NCI-H345 (cell line): ENCODE measurements at regions not wholly inside any gene's neighbourhood (a gene's known extent, or its start where the extent isn't known, plus 50 kb on each side); places are given as distances from the start of the nearest gene placed in this dataset.

Experiments
- DNase-seq: peaks from one replicate; lab custom pipeline; 2025; lab: John Stamatoyannopoulos, UW

DNA sequence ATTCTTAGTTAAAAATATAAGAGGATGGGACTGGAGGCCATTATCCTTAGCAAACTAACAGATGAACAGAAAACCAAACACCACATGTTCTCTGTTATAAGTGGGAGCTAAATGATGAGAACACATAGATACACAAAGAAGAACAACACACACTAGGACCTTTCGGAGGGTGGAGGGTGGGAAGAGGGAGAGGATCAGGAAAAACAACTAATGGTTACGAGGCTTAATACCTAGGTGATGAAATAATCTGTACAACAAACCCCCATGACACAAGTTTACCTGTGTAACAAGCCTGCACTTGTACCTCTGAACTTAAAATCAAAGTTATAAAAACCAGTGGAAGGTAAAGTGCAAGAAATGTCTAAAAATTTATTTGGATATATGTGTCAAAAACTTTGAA is 1047.4 kb upstream of the C9orf72 start:
- no peak for DNase-seq

DNA sequence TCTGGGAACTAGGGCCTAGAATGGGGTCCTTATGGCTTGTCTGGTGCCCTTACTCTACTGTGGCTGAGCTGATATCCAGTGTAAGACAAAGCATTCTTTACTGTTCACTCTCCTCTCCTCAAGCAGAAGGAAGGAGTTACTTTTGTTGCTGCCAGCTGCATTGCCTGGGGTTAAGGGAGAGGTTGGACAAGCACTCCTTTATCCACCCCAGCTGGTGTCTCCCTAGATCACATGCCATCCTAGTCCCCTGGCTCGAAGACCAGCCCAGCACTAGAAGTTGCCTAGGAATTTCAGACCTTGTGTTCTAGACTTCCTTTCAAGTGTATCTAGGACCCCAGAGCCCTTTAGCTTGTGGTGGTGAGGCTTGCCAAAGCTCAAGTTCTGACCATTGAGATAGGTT is 1051.5 kb upstream of the C9orf72 start:
- no peak for DNase-seq

DNA sequence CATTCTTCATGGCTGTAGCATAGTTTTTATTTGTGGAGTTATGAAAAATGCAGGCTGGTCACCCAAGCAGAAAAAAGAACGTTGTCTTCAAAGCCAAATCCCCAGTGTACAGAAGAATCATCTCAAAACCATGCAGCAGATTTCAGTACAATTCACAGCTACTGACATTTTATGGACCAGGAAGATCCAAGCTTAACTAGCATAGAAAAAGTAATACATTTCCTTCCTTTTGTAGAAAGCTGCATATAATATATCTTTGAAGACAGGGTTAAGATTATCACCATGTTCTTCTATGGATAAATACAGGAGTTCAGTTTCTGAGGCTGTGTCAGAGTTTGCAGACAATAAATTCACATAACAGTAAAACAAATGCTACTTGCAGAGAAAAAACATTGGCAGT is 1054.8 kb upstream of the C9orf72 start:
- no peak for DNase-seq

DNA sequence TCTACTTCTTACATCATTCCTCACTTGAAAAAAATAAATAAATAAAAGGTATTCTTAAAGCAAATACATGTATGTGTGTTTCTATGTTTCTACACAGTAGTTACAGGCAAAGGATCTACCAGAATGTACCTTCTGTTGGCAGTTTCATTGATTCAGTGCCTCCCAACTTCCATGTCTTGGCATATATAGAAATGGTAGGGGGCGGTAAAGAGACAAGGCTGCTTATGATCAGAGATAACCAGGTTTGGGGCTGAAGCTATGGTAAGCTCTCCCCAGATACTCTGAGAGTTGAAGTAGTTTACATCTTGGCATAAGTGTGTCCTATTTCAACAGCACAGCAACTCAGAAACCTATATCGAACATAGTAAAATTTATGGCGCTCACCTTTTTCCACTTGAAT is 1075.4 kb upstream of the C9orf72 start:
- no peak for DNase-seq

DNA sequence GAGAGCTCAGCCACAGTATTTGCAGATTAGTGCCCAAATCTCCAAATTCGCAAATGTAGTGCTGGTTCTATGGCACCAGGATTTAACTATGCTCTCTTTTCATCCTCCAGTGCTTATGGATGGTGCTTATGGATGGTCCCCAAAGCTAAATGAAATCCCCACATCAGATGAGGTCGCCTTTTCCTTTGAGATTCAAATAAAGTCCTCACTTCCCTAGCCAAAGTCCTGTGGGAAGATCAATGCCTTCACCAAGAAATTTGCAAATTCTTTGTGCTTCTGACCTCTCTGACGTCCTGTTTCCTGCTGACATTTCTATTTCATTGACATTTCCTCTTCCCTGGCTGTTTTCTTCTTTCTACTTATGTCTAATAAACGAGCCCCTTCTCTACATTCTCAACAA is 1077.0 kb upstream of the C9orf72 start:
- DNase-seq: no peak

DNA sequence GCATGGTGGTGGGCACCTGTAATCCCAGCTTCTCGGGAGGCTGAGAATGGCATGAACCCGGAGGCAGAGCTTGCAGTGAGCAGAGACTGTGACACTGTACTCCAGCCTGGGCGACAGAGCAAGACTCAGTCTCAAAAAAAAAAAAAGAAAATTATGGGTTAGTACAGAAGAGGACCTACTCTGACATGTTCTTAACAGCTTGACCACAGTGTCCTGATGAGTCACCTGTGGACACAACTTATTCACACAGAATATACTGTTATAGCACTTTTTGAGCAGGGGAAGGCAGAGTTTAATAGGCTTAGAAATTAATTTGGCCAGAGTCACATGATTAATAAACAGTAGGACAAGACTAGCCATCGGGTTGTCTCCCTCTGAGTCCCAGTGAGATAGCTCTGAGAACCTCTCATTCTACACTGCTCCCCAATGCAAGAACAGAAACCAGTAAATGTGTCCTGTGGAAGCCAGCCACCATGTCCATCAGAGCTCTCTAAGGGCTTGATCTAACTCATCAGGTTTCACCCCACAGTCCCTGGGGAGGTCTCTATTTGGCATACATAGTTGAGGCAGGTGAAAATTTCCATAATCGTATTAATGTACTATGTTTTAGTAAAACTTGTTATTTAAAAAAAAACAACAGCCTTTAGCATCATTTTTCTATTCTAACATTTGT is 1077.9 kb upstream of the C9orf72 start:
- no peak for DNase-seq

DNA sequence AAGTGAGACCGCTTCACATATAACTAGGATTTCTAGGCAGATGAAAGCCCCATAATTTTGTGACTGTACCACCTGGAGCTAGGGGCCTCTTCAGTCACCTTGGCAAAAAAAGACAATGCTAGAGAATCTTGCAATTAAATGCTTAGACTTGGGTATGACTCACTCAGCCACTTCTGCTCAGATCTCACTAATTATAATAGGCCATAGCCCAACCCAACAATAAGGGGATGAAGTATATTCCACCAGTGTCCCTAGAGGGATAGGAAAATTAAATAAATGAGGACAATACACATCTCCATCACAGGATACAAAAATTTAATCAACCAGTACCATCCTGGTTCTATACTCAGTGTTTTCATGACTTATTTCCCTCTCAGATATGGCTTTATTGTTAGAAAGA is 1079.9 kb upstream of the C9orf72 start:
- no peak for DNase-seq

DNA sequence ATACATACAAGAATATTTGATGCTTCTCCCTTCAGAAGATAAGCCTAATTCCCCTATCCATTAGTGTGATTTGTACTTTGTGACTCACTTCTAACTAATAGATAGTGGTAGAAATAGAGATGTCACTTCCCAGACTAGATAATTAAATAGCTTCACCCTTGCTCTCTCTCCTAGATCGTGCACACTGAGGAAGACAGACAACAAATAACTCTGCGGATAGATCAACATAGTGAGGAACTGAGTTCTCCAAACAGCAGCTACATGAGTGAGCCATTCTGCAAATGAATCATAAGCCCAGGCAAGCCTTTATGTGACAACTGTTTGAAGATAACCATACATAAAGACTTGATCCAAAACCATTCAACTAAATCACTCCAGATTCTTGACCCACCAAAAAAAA is 1083.4 kb upstream of the C9orf72 start:
- no peak for DNase-seq

DNA sequence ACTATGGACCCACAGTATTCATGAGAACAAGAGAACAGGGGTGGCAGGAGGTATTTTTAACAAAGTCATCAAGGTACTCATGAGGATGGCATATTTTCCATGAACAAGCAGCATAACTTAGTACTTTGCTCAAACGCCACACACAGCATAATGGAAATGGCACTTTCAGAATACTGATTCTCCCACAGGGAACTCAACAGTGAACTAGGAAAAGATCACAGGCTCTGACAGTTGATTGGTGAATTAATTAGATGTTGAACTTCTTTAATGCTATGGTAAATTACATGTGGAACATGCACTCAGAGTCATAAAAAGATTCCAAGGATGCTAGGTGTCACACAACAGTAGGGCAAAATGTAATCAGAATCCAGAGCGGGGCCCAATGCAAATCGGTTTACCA is 1088.6 kb upstream of the C9orf72 start:
- no peak for DNase-seq

DNA sequence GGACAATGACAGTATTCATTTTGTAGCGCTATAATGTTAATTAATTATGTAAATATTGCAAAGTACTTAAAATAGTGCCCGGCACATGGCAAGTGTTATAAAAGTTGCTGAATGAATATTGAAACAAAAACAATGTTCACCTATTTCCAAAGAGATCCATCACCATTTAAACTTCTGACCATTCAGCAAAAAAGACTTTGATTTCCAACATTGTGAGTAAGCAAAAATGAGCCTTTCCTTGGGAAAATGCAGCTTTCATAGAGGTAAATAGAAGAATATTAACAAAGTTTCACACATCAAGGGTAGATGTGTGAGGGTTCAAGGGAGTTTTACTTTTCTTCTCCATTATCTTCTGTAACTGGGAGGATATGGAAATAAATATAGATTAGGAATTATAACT is 1089.4 kb upstream of the C9orf72 start:
- no peak for DNase-seq

DNA sequence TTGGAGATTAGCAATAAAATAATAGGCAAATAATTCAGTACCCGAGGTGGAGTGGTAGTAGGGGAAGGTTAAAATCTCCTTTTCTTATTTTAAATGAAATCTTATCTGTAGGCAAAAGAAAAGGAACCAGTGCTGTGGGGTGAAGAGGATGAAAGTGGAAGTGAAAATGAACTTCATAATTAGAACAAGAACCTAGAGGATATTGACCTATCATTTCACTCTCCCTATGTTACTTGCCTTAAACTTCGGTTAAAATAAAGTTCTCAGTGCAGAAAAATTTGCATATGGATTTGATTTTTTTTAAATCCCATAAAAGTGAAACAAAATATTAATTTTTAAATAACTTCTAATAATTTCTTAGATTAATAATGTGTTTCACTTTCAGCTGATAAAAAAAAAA is 1094.9 kb upstream of the C9orf72 start:
- no peak for DNase-seq

DNA sequence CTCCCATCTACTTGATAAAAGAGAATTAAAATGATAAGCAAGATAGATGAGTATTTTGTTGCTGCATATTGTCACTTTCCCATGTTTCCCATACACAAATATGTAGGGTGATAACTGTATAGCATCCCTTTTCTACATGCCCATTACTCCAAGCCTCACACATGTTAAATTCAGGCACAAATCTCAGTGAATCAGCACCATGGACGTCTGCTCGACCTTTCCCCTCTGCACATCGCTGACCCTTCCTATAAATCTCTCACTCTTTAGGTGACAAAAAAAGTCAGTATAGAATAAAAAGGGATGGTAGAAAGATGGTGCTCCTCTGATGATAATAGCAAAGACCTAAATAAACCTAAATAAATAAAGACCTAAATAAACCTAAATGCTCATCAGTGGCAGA is 1097.7 kb upstream of the C9orf72 start:
- DNase-seq: no peak

DNA sequence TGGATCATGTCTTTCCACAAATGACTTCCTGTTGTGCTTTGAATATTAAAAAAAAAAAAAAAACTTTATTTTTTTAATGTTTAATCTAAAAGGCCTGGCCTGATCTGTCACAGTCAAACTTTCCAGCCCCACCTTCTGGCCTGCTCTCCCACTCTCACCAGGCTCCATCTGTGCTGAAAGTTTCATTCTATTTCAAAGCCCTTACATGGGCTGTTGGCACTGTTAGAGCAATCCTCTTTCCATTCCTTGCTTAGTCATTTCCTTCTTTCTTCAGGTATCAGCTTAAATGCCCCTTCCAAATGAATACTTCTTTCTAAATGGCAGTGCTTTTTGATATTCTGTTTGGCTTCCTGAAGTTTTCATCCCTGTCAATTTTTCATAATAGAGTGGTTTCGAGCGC is 1104.8 kb upstream of the C9orf72 start:
- DNase-seq: no peak

DNA sequence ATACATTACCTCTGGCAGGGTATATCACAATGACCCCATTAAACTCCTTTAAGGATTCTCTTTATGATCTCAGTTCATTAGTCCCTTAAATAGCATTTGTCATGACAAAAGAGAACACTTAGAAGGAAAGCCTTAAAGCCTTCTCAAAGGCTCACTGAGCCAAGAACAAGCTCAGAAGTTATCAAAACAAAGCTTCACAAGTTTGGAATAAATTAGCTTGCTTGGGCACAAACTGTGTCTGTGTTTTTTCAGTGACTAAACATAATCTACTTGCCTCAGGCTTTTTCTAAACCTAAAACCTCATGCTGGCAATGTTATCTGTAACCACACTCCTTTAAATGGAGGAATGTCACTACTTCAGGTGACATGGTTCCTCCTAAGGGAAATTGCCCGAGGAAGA is 1114.9 kb upstream of the C9orf72 start:
- DNase-seq: peak; percentile 40

DNA sequence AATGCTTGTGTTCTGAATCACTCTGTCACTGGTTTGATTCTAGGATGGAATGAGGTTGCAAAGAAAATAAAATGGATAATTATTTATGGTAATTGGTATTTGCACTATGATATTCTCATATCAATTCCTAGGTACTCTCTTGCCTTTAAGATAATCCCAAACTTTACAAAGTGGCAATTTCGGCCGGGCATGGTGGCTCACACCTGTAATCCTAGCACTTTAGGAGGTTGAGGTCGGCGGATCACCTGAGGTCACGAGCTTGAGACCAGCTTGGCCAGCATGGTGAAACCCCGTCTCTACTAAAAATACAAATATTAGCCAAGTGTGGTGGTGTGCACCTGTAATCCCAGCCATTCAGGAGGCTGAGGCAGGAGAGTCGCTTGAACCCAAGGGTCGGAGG is 1118.7 kb upstream of the C9orf72 start:
- no peak for DNase-seq

DNA sequence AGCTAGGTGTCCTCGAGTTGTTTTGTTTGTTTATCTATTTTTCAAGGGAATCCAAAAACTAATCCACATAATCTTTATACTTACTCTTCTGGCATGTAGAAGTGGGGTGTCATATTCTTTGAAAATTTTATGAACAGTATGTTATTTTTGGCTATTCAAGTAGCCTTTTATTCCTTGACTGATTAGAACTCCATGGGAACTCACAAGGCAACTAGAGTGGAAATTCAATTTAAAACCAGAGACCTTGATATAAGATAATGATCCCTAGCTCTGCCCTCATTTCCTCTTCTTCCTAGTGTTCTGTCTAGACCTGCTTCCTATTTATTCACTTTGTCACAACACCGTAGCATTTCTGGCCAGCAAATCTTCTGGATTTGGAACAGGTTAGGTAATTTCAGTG is 1123.7 kb upstream of the C9orf72 start:
- no peak for DNase-seq

DNA sequence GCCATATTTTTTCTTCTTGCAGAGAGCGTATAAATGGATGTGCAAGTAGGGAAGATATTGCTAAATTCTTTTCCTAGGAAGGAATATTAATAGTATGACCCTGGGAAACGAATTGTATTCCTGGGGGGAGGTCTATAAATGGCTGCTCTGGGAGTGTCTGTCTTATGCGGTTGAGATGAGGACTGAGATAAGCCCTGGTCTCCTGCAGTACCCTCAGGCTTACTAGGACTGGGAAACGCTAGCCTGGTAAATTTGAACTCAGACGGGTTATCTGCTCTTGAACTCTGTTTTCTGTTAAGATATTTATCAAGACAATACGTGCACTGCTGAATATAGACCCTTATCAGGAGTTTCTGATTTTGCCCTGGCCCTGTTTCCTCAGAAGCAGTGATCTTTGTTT is 1126.4 kb upstream of the C9orf72 start:
- no peak for DNase-seq

DNA sequence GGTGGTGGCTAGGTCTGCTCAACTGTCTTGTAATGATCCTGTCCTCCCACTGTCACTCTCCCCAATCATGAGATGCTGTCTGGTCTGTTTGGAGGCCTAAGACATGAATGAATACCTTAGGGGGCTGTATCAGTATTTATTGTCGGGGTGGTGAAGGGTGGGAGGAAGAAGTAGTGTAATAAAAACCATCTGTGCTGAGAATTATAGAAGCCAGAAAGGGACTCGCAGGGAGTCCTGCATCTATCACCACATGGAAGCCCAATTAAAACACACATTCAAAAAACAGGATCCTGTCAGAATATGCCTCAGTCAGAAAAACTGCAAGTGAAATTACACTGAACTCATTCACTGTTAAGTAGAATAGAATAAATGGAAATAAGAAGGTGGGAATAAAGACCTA is 1134.3 kb upstream of the C9orf72 start:
- no peak for DNase-seq

DNA sequence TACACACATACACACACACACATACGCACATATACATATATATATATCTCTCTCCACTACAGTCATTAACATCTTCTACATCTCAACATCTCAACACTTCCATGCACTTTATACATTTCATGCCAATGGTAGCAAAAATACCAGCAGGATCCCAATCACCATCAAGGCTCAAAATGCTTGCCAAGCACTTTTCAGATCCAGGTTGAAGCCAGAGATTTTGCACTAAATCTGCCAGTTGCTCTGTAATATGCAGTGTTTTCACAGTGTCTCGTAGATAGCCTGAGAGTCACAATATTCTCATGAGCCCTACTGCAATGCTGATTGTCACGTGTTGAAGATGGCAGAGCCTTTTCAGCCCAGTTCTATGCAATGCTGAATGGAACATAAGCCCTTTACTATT is 1140.9 kb upstream of the C9orf72 start:
- DNase-seq: no peak

DNA sequence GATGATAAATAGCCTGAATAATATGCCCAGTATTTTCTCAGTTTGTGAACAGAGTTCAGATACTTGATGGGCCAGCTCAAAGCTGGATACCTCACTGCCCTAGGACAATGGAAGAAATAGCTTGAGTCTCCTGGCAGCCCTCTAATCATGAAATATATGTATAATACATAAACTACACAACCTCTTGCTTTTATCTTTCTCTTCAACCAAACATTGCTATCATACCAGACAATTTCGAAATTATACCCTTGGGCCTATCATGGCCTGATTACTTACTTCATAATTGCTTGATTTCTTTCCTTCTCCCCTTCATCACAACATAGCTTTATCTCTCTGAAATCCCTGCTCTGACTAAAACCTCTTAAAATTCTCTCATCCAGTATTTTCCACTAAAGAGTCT is 1144.9 kb upstream of the C9orf72 start:
- DNase-seq: no peak

DNA sequence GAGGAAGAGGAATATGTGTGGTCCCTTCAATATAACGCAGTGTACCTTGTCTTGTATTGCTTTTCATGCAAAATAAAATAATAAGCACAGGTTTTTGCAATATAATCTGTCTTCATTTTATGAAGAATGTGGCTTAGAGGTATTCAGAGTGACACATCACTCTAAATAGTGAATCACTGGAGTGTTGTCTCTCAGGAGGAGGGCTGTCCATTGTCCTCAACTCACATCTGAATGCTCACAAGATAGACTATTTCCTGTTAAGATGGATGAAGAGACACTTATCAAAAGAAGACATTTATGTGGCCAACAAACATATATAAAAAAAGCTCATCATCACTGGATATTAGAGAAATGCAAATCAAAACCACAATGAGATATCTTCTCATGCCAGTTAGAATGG is 1147.5 kb upstream of the C9orf72 start:
- DNase-seq: no peak

DNA sequence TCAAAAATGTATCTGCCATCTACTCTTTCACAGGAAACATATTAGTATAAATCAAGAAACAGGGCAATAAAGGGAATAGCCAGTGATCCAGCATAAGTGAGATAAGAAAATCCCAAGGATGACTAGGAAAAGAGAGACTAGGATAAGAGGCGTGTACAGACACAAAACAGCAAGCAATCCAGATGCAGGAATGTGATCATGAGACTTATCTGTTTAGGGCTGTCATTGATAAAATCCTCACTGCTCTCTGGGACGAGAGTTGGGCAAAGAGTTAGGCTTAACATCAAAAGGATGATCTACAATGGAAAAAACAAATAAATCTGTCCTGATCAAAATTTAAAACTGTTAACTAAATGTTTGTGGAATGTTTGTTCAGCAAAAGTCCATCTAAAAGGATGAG is 1156.8 kb upstream of the C9orf72 start:
- no peak for DNase-seq

DNA sequence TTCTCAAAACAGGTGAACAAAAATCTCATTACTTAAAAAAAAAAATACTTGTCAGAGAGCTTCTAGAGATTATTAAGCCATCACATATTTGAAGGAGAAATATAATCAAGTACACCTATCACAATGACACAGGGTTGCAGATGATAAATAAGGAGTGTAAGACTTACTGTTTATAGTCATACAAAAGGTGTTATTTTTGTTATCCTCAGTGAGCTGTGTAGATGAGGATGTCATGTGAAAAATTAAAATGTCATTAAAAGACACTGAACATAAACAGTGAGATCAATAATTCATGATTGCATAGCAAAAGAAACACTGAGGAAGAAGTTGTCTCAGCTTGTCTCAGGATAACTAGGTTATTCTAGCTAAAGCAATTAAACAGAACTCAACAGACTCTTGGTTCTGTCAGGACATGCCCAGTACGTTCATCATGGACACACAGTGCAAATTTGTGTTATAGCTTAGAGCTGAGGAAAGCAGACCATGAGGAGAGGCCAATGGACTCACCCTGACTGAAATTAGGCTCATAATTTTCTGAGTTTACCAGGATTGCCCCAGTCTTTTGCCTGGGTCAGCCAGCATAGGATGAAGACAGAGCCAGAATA is 1162.6 kb upstream of the C9orf72 start:
- no peak for DNase-seq

DNA sequence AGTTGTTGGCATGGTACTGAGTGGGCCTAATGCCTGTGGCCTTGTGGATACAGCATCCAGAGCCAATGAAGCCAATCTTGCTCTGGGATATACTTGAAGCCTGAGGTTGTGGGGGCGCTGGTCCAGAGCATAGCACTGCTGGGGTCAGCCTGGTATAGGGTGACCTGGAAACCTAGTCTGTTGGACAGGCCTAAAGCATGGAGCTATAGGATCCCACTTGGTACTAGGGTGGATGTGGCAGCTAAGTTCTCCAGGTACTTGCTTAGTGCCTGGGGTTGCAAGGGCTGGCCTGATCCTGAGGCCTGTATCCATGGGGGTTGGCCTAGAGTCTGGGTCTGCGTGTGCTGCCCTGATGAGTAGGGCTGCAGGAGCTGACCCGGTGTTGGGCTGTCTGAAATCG is 1168.2 kb upstream of the C9orf72 start:
- no peak for DNase-seq
